Left ventricle myocardium inferior (tissue), 1 donor: ENCODE measurements at regions not wholly inside any gene's neighbourhood (a gene's known extent, or its start where the extent isn't known, plus 50 kb on each side); places are given as distances from the start of the nearest gene placed in this dataset.

ENCODE experiments used
- DNase-seq: peaks from one replicate; pipeline ENCODE4 v3.0.0-alpha.2; 2020
- H3K27ac ChIP-seq: fragments of 200-600 bp; replicated peaks from 2 replicates; pipeline ENCODE4 v1.8.0; 2021
- H3K27me3 ChIP-seq: fragments of 200-600 bp; 2 replicates; pipeline ENCODE4 v1.8.0; 2021; ENCODE audit warnings: low read depth
- H3K36me3 ChIP-seq: fragments of 200-600 bp; 2 replicates; pipeline ENCODE4 v1.8.0; 2021
- H3K4me1 ChIP-seq: fragments of 200-600 bp; 2 replicates; pipeline ENCODE4 v1.8.0; 2021
- H3K4me3 ChIP-seq: fragments of 200-600 bp; 2 replicates; pipeline ENCODE4 v1.8.0; 2021; ENCODE audit warnings: mild to moderate bottlenecking, moderate library complexity
- H3K9me3 ChIP-seq: fragments of 200-600 bp; replicated peaks from 2 replicates; pipeline ENCODE4 v1.8.0; 2021
- CTCF ChIP-seq: fragments of 200-600 bp; IDR thresholded peaks from 2 replicates; pipeline ENCODE4 v1.8.0; 2021; ENCODE audit warnings: antibody characterized with exemption, mild to moderate bottlenecking, borderline replicate concordance
- intact Hi-C: fragments of 100-400 bp; cut with micrococcal nuclease; formaldehyde crosslinking; loops from one replicate; pipeline ENCODE4 v1.11.0; 2022
- donor health status: DM: no; HTN: yes; CAD: no; lungs with severe emphysema.

GRCh38 chr4:4787421-4787820, 72.0 kb upstream of the MSX1 start:
- Histone ChIP-seq H3K27me3 (peaks cover 17% of the 10 kb centered on the region), H3K36me3 (no peaks in the 10 kb centered on the region), H3K27ac (no peak overlapping the region), H3K4me1 (no peaks in the 10 kb centered on the region), H3K4me3 (no peak overlapping the region), H3K9me3 (peaks cover 23% of the 10 kb centered on the region)
- TF ChIP-seq CTCF: no peak
- intact Hi-C loops: no loop called here
- no peak for DNase-seq

- intact Hi-C loops: no loop called here
- H3K9me3 ChIP-seq: peaks cover 20% of the 10 kb centered on the region
- no peak for TF ChIP-seq CTCF
- no peaks in the 10 kb centered on the region for H3K4me1 ChIP-seq
- peaks cover 40% of the 10 kb centered on the region for H3K27me3 ChIP-seq
- no peak for DNase-seq
- H3K4me3 ChIP-seq: no peak overlapping the region
- H3K36me3 ChIP-seq: no peaks in the 10 kb centered on the region
- no peak overlapping the region for H3K27ac ChIP-seq
These were observed 75.1 kb upstream of the MSX1 start for GRCh38 chr4:4784379-4784778.

- Histone ChIP-seq H3K9me3 (peaks cover 14% of the 10 kb centered on the region), H3K36me3 (no peaks in the 10 kb centered on the region), H3K4me3 (no peak overlapping the region), H3K4me1 (no peaks in the 10 kb centered on the region), H3K27ac (no peak overlapping the region), H3K27me3 (peaks cover 40% of the 10 kb centered on the region)
- no peak for TF ChIP-seq CTCF
- no peak for DNase-seq
- intact Hi-C loops: no loop called here
These were observed 75.6 kb upstream of the MSX1 start for GRCh38 chr4:4783847-4784246.

- Histone ChIP-seq H3K36me3 (no peaks in the 10 kb centered on the region), H3K9me3 (peaks cover 6% of the 10 kb centered on the region), H3K27ac (no peak overlapping the region), H3K4me1 (no peaks in the 10 kb centered on the region), H3K27me3 (peaks cover 40% of the 10 kb centered on the region), H3K4me3 (no peak overlapping the region)
- TF ChIP-seq CTCF: no peak
- no peak for DNase-seq
- intact Hi-C loops: no loop called here
These were observed 76.5 kb upstream of the MSX1 start for GRCh38 chr4:4782969-4783368.

- DNase-seq: no peak
- Histone ChIP-seq H3K27ac (no peak overlapping the region), H3K27me3 (peaks cover 40% of the 10 kb centered on the region), H3K4me3 (no peak overlapping the region), H3K9me3 (no peaks in the 10 kb centered on the region), H3K4me1 (no peaks in the 10 kb centered on the region), H3K36me3 (no peaks in the 10 kb centered on the region)
- intact Hi-C loops: no loop called here
- no peak for TF ChIP-seq CTCF
These were observed 77.3 kb upstream of the MSX1 start for GRCh38 chr4:4781936-4782707.
